WI38 (cell line): ENCODE measurements at regions not wholly inside any gene's neighbourhood (a gene's known extent, or its start where the extent isn't known, plus 50 kb on each side); places are given as distances from the start of the nearest gene placed in this dataset.

Source experiments
- H3K4me3 ChIP-seq: 2 replicates; pipeline ENCODE4 v1.5.1; 2011; ENCODE audit warnings: low read depth, mild to moderate bottlenecking, control low read depth, low read length
- CTCF ChIP-seq: IDR thresholded peaks from 2 replicates; pipeline ENCODE4 v1.5.1; 2012; ENCODE audit warnings: low read depth, mild to moderate bottlenecking, control low read depth, low read length

GRCh38 chr16:60059141-60059540 lies 1325.0 kb upstream of the GOT2 start:
- no peak overlapping the region for H3K4me3 ChIP-seq
- TF ChIP-seq CTCF = no peak

- H3K4me3 ChIP-seq = no peak overlapping the region
- no peak for TF ChIP-seq CTCF
Observed at GRCh38 chr16:60041671-60042070, 1307.6 kb upstream of the GOT2 start.

GRCh38 chr16:60031740-60032139 lies 1297.6 kb upstream of the GOT2 start:
- no peak for TF ChIP-seq CTCF
- H3K4me3 ChIP-seq = no peak overlapping the region

GRCh38 chr16:60027351-60027750 lies 1293.2 kb upstream of the GOT2 start:
- H3K4me3 ChIP-seq = no peak overlapping the region
- TF ChIP-seq CTCF = no peak

GRCh38 chr16:60013076-60013475 lies 1279.0 kb upstream of the GOT2 start:
- TF ChIP-seq CTCF = no peak
- no peak overlapping the region for H3K4me3 ChIP-seq

GRCh38 chr16:60001523-60001922 lies 1267.4 kb upstream of the GOT2 start:
- TF ChIP-seq CTCF = no peak
- no peak overlapping the region for H3K4me3 ChIP-seq

- H3K4me3 ChIP-seq = no peak overlapping the region
- TF ChIP-seq CTCF = no peak
Observed at GRCh38 chr16:59997706-59998105, 1263.6 kb upstream of the GOT2 start.
